GM19372 (cell line): ENCODE measurements at regions not wholly inside any gene's neighbourhood (a gene's known extent, or its start where the extent isn't known, plus 50 kb on each side); places are given as distances from the start of the nearest gene placed in this dataset.
"Not testable (repeated sequence)": the region's sequence is repeated elsewhere in the genome, so short reads cannot be mapped to it uniquely, and the experiment has no call there.

Experiments
- ATAC-seq: cut with Tn5 transposase; IDR thresholded peaks from one replicate; pipeline ENCODE4 v1.9.1; 2021; ENCODE audit warnings: mild to moderate bottlenecking, low read depth, moderate library complexity; ENCODE audit not compliant: unreplicated experiment

- ATAC-seq = no peak
Observed at GRCh38 chr5:166823360-166823759, 1468.1 kb upstream of the WWC1 start.

GRCh38 chr5:166834246-166834645 is 1457.2 kb upstream of the WWC1 start:
- no peak for ATAC-seq

- no peak for ATAC-seq
Observed at GRCh38 chr5:166845044-166845443, 1446.4 kb upstream of the WWC1 start.

- ATAC-seq = no peak
Observed at GRCh38 chr5:166856791-166857190, 1434.7 kb upstream of the WWC1 start.

- no peak for ATAC-seq
Observed at GRCh38 chr5:166860426-166860825, 1431.0 kb upstream of the WWC1 start.

- no peak for ATAC-seq
Observed at GRCh38 chr5:166862581-166862980, 1428.9 kb upstream of the WWC1 start.

GRCh38 chr5:166865206-166865605 is 1426.2 kb upstream of the WWC1 start:
- ATAC-seq = no peak

- no peak for ATAC-seq
Observed at GRCh38 chr5:166880456-166880855, 1411.0 kb upstream of the WWC1 start.

GRCh38 chr5:166881802-166882201 is 1409.6 kb upstream of the WWC1 start:
- ATAC-seq = no peak

- no peak for ATAC-seq
Observed at GRCh38 chr5:166883016-166883415, 1408.4 kb upstream of the WWC1 start.

GRCh38 chr5:166898166-166898565 is 1393.3 kb upstream of the WWC1 start:
- no peak for ATAC-seq

GRCh38 chr5:166899343-166899742 is 1392.1 kb upstream of the WWC1 start:
- ATAC-seq = no peak

GRCh38 chr5:166904571-166904970 is 1386.9 kb upstream of the WWC1 start:
- no peak for ATAC-seq

GRCh38 chr5:166906991-166907713 is 1384.3 kb upstream of the WWC1 start:
- no peak for ATAC-seq

GRCh38 chr5:166909040-166909439 is 1382.4 kb upstream of the WWC1 start:
- no peak for ATAC-seq

GRCh38 chr5:166909926-166910325 is 1381.5 kb upstream of the WWC1 start:
- no peak for ATAC-seq

- ATAC-seq = no peak
Observed at GRCh38 chr5:166910995-166911394, 1380.5 kb upstream of the WWC1 start.

- no peak for ATAC-seq
Observed at GRCh38 chr5:166916021-166916420, 1375.4 kb upstream of the WWC1 start.

- ATAC-seq = no peak
Observed at GRCh38 chr5:166926138-166926537, 1365.3 kb upstream of the WWC1 start.

- ATAC-seq = not testable (repeated sequence)
Observed at GRCh38 chr5:166926806-166927475, 1364.5 kb upstream of the WWC1 start.

- ATAC-seq = no peak
Observed at GRCh38 chr5:166936351-166936750, 1355.1 kb upstream of the WWC1 start.

GRCh38 chr5:166938071-166938470 is 1353.4 kb upstream of the WWC1 start:
- ATAC-seq = no peak
